IMR-90 (cell line): ENCODE measurements at regions not wholly inside any gene's neighbourhood (a gene's known extent, or its start where the extent isn't known, plus 50 kb on each side); places are given as distances from the start of the nearest gene placed in this dataset.

Experiments used
- CEBPB ChIP-seq: IDR thresholded peaks from 2 replicates; pipeline ENCODE4 v1.6.1; 2012; ENCODE audit warnings: low read depth, low read length, improper control_type of control experiment
- MAZ ChIP-seq: IDR thresholded peaks from 2 replicates; pipeline ENCODE4 v1.6.1; 2012; ENCODE audit warnings: low read depth, mild to moderate bottlenecking, low read length, improper control_type of control experiment, moderate library complexity, borderline replicate concordance
- RFX5 ChIP-seq: IDR thresholded peaks from 2 replicates; pipeline ENCODE4 v1.8.0; 2012; ENCODE audit warnings: low read depth, mild to moderate bottlenecking, low read length, moderate library complexity
- TF ChIP-seq, protein P1 (sequence below): conservative IDR thresholded peaks from 2 replicates; pipeline ENCODE4 v1.5.1; 2012; ENCODE audit warnings: mild to moderate bottlenecking, low read depth, low read length, improper control_type of control experiment
- TF ChIP-seq, protein P2 (sequence below): fragments of 150-350 bp; IDR thresholded peaks from 2 replicates; pipeline ENCODE4 v1.6.1; 2016; ENCODE audit warnings: low read depth, mild to moderate bottlenecking, low read length, moderate library complexity, borderline replicate concordance

DNA sequence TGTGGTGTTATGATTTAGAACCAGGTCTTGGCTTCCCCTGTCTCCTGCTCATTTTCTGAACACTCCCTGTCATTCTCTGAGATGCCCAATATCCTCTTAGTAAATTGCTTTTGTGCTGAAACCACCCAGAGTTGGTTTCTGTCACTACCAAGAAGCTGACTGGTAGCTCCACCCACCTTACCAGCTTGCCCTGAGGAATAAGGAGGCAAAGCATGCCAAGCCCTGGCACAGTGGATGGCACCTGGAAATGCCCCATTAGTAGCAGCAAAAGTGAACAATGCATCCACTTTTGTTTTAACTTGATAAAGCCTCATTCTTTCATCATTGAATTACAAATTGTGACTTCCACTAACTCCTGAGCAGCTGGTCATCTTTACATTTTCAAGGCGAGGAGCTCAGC, 157.7 kb downstream of the CDC5L start:
- TF ChIP-seq, protein P1, sequence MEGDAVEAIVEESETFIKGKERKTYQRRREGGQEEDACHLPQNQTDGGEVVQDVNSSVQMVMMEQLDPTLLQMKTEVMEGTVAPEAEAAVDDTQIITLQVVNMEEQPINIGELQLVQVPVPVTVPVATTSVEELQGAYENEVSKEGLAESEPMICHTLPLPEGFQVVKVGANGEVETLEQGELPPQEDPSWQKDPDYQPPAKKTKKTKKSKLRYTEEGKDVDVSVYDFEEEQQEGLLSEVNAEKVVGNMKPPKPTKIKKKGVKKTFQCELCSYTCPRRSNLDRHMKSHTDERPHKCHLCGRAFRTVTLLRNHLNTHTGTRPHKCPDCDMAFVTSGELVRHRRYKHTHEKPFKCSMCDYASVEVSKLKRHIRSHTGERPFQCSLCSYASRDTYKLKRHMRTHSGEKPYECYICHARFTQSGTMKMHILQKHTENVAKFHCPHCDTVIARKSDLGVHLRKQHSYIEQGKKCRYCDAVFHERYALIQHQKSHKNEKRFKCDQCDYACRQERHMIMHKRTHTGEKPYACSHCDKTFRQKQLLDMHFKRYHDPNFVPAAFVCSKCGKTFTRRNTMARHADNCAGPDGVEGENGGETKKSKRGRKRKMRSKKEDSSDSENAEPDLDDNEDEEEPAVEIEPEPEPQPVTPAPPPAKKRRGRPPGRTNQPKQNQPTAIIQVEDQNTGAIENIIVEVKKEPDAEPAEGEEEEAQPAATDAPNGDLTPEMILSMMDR, result no peak
- TF ChIP-seq RFX5, result no peak
- TF ChIP-seq, protein P2, sequence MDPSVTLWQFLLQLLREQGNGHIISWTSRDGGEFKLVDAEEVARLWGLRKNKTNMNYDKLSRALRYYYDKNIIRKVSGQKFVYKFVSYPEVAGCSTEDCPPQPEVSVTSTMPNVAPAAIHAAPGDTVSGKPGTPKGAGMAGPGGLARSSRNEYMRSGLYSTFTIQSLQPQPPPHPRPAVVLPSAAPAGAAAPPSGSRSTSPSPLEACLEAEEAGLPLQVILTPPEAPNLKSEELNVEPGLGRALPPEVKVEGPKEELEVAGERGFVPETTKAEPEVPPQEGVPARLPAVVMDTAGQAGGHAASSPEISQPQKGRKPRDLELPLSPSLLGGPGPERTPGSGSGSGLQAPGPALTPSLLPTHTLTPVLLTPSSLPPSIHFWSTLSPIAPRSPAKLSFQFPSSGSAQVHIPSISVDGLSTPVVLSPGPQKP, result no peak
- no peak for TF ChIP-seq MAZ
- no peak for TF ChIP-seq CEBPB
